Kidney epithelial cell (primary cell): ENCODE measurements at regions not wholly inside any gene's neighbourhood (a gene's known extent, or its start where the extent isn't known, plus 50 kb on each side); places are given as distances from the start of the nearest gene placed in this dataset.

Experiments used
- DNase-seq: peaks from one replicate; pipeline ENCODE4 v3.0.0-alpha.2; 2010; ENCODE audit warnings: low read depth
- H3K27me3 ChIP-seq: 2 replicates; pipeline ENCODE4 v1.6.0; 2011; ENCODE audit warnings: low read length; ENCODE audit not compliant: control insufficient read depth, insufficient read depth
- H3K36me3 ChIP-seq: 2 replicates; pipeline ENCODE4 v1.5.1; 2011; ENCODE audit warnings: low read length; ENCODE audit not compliant: control insufficient read depth, insufficient read depth
- H3K4me3 ChIP-seq: 2 replicates; pipeline ENCODE4 v1.5.1; 2011; ENCODE audit warnings: low read depth, mild to moderate bottlenecking, control low read depth, low read length
- TF ChIP-seq, protein P1 (sequence below): IDR thresholded peaks from 2 replicates; pipeline ENCODE4 v1.5.1; 2011; ENCODE audit warnings: mild to moderate bottlenecking, moderate library complexity, low read length, control low read depth, inconsistent platforms; ENCODE audit not compliant: insufficient read depth, poor library complexity, severe bottlenecking

DNA sequence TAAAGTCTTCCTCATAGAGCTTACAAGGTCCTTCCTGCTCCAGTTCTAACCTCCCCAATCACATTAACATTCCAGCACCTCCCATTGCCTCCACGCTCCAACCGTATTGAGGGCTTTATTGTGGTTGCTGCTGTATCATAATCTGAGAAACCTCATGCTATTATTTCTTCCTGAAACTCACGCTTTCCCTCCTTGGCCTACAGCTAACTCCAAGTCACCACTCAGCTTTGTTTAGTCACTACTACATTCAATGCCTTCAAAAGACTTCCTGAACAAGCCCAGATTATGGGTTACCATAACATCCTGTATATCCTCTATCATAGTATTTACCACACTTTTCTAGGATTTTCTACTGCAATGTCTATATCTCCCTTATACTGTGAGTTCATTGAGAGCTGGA, 230.4 kb downstream of the IKZF2 start:
- Histone ChIP-seq H3K4me3 (no peak overlapping the region), H3K36me3 (no peaks in the 10 kb centered on the region), H3K27me3 (no peaks in the 10 kb centered on the region)
- DNase-seq: no peak
- TF ChIP-seq, protein P1, sequence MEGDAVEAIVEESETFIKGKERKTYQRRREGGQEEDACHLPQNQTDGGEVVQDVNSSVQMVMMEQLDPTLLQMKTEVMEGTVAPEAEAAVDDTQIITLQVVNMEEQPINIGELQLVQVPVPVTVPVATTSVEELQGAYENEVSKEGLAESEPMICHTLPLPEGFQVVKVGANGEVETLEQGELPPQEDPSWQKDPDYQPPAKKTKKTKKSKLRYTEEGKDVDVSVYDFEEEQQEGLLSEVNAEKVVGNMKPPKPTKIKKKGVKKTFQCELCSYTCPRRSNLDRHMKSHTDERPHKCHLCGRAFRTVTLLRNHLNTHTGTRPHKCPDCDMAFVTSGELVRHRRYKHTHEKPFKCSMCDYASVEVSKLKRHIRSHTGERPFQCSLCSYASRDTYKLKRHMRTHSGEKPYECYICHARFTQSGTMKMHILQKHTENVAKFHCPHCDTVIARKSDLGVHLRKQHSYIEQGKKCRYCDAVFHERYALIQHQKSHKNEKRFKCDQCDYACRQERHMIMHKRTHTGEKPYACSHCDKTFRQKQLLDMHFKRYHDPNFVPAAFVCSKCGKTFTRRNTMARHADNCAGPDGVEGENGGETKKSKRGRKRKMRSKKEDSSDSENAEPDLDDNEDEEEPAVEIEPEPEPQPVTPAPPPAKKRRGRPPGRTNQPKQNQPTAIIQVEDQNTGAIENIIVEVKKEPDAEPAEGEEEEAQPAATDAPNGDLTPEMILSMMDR: no peak

DNA sequence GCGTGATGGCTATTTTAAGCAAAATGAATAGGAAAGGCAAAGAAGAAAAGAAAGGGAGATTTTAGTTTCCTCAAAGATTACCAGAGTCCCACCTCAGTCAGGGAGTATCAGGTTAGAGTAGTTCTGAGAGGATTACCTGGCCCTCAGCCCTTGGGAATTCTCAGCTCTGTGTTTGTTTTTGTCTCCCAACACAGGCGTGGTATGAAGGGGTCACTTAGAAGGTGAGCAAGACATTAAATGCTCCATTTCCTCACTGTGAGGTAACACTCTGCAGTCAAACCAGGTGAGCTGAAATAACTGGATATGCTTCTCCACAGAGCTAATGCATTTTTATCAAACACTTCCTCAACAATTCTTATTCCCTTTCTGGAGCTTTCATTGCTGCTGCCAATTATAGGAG, 232.2 kb downstream of the IKZF2 start:
- Histone ChIP-seq H3K27me3 (no peaks in the 10 kb centered on the region), H3K4me3 (no peak overlapping the region), H3K36me3 (no peaks in the 10 kb centered on the region)
- TF ChIP-seq, protein P1: no peak
- DNase-seq: no peak

DNA sequence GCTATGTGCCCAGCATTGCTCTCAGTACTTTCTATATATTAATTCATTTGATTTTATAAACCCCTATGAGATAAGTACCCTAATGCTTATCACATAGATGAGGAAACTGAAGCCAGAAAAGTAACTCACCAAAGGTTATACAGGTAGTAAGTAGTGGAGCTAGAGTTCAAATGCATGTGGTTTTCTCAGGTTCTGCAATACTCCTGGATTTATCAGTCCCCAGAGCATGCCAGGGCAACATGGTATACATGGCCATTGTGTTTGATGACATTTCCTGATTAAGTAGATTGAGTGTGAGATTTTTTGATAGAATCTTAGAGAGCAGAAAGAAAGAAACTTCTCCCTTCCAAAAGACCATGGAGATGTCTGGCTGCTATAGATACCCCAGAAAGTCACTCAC, 233.1 kb downstream of the IKZF2 start:
- TF ChIP-seq, protein P1: no peak
- Histone ChIP-seq H3K36me3 (no peaks in the 10 kb centered on the region), H3K4me3 (no peak overlapping the region), H3K27me3 (no peaks in the 10 kb centered on the region)
- no peak for DNase-seq

DNA sequence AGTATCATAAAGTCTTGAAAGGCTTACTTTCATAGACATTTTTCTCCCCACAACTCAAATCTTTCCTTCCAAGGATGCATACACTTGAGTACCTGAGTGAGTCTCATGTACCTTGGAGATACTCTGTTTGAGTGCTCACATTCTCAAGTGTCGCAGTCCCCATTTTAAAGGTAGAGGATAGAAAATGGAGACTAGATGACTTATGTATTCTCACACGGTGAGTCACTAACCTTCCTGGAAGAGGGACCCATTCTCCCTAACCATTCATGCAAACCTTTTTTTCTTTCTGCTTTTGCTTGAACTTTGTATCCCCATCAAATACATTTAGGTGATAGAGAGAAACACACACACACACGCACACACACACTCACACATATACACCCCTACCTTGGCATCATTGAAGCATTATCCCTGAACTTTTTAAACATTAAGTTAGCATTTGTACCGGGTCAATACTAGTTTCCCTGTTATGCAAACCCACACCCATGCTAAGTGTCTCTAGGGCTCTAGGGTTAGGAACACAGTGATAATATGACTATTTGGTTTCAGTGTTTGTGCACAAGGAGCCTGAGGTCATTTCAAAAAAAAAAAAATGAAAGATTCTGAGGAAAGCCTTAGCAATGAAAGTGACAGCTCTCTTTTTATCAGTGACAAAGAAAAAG, 236.2 kb downstream of the IKZF2 start:
- no peaks in the 10 kb centered on the region for H3K36me3 ChIP-seq
- H3K27me3 ChIP-seq: no peaks in the 10 kb centered on the region
- H3K4me3 ChIP-seq: no peak overlapping the region
- TF ChIP-seq, protein P1: no peak
- no peak for DNase-seq

DNA sequence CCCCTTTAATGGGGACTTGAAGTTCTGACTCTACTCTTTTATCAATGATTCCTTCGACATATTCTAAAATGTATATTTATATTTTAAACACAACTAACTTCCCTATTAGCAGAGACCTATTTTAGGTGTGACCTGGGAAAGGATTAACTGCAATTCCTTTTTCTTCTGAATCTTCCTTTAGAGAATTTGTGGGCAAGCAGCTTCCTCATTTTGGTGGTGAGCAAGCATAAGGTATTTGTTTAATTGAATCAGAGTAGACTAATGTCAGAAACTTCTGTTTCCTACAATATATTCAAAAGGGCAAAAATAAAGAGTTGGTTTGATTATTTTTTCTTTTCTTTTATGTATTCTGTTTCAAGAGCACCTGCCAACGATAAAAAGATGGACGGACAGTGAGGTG, 237.0 kb downstream of the IKZF2 start:
- H3K36me3 ChIP-seq: no peaks in the 10 kb centered on the region
- no peak overlapping the region for H3K4me3 ChIP-seq
- no peak for DNase-seq
- TF ChIP-seq, protein P1: no peak
- no peaks in the 10 kb centered on the region for H3K27me3 ChIP-seq

DNA sequence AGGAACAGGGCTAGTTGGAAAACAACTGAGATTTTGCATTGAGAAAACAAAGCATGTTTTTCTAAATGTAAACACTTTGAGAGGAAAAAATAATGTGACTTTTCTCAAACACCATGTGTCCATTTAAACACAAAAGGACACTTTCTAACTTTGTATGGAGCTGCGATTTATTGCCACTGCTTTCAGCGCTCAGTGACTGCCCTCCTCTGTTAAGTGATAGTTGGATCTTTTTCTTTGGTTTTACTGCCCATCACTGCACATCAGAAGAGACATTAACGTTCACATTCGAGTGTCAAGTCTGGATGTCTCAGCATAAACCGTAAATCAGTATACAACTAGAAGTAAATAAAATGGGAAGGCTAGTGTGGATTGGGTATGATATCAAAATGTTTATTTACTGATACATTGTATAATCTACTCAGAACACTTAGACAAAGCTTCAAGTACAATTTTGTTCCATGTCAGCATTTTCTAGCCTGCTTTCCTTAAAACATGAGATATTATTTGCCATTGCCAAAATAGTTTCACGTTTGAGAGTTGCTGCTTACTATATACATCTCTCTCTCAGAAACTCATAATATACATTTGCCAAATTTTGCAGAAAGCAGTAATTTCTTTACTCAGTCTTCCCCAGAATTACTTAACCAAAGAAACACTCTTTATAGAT, 237.6 kb downstream of the IKZF2 start:
- no peak for DNase-seq
- no peak overlapping the region for H3K4me3 ChIP-seq
- H3K36me3 ChIP-seq: no peaks in the 10 kb centered on the region
- no peaks in the 10 kb centered on the region for H3K27me3 ChIP-seq
- TF ChIP-seq, protein P1: no peak
